HEK293 (cell line): ENCODE measurements at regions not wholly inside any gene's neighbourhood (a gene's known extent, or its start where the extent isn't known, plus 50 kb on each side); places are given as distances from the start of the nearest gene placed in this dataset.

ENCODE experiments used
- CTCF ChIA-PET: fragments of 350-600 bp; formaldehyde crosslinking; extraction: SDS; loops from one replicate; lab custom pipeline; 2021; ENCODE audit warnings: antibody characterized with exemption; lab: Yijun Ruan, JAX
- POLR2A ChIA-PET: fragments of 300-600 bp; formaldehyde crosslinking; extraction: SDS; loops from one replicate; lab custom pipeline; 2020; ENCODE audit warnings: antibody characterized with exemption, inconsistent platforms; lab: Yijun Ruan, JAX
- H3K27ac ChIP-seq: fragments of 200-500 bp; sonication (Bioruptor generic); 2 replicates; pipeline ENCODE4 v1.5.1; 2014; ENCODE audit warnings: low read depth, low read length, control low read depth, inconsistent platforms; ENCODE audit errors: extremely low read depth
- H3K36me3 ChIP-seq, 2 experiments: fragments of 200-500 bp in 1 of 2; sonication (Bioruptor generic) in 1 of 2; 1 replicate in 1 of 2; 2 replicates in 1 of 2; pipeline ENCODE4 v1.5.1; 2014 to 2017; ENCODE audit warnings: inconsistent platforms in 2 of 2, low read length in 2 of 2; ENCODE audit not compliant: control insufficient read depth in 2 of 2, insufficient read depth in 1 of 2
- H3K4me1 ChIP-seq: fragments of 200-500 bp; sonication (Bioruptor generic); 2 replicates; pipeline ENCODE4 v1.5.1; 2014; ENCODE audit warnings: mild to moderate bottlenecking, low read length, inconsistent platforms; ENCODE audit not compliant: control insufficient read depth, insufficient read depth
- H3K4me3 ChIP-seq: 2 replicates; pipeline ENCODE4 v1.5.1; 2011; ENCODE audit warnings: low read depth, mild to moderate bottlenecking, control low read depth, low read length, moderate library complexity
- H3K9me3 ChIP-seq: fragments of 200-500 bp; sonication (Bioruptor generic); 2 replicates; pipeline ENCODE4 v1.5.1; 2014; ENCODE audit warnings: low read depth, low read length, inconsistent platforms; ENCODE audit not compliant: control insufficient read depth, insufficient read depth
- HOXA7 ChIP-seq: sonication (generic); formaldehyde crosslinking; IDR thresholded peaks from 2 replicates; pipeline ENCODE4 v1.8.1; 2022; ENCODE audit warnings: missing genetic modification reagents, borderline replicate concordance
- MZF1 ChIP-seq: fragments of 450-650 bp; formaldehyde crosslinking; IDR thresholded peaks from 2 replicates; pipeline ENCODE4 v1.5.1; 2017; ENCODE audit warnings: missing biosample characterization, missing genetic modification characterization, borderline replicate concordance
- OVOL3 ChIP-seq: fragments of 450-650 bp; formaldehyde crosslinking; IDR thresholded peaks from 2 replicates; pipeline ENCODE4 v1.5.1; 2016; ENCODE audit warnings: missing biosample characterization, missing genetic modification characterization
- SCRT2 ChIP-seq: fragments of 450-650 bp; formaldehyde crosslinking; IDR thresholded peaks from 2 replicates; pipeline ENCODE4 v1.5.1; 2016; ENCODE audit warnings: missing biosample characterization, missing genetic modification characterization
- ZNF174 ChIP-seq: fragments of 450-650 bp; formaldehyde crosslinking; IDR thresholded peaks from 2 replicates; pipeline ENCODE4 v1.5.0; 2017; ENCODE audit warnings: missing biosample characterization, mild to moderate bottlenecking, missing genetic modification characterization
- ZNF221 ChIP-seq: fragments of 450-650 bp; formaldehyde crosslinking; IDR thresholded peaks from 2 replicates; pipeline ENCODE4 v1.5.1; 2017; ENCODE audit warnings: missing biosample characterization, missing genetic modification characterization, borderline replicate concordance
- ZNF248 ChIP-seq: fragments of 450-650 bp; formaldehyde crosslinking; IDR thresholded peaks from 2 replicates; pipeline ENCODE4 v1.5.1; 2017; ENCODE audit warnings: missing biosample characterization, missing genetic modification characterization
- ZNF37A ChIP-seq: fragments of 450-650 bp; IDR thresholded peaks from 2 replicates; pipeline ENCODE4 v1.5.1; 2018; ENCODE audit warnings: missing biosample characterization, missing genetic modification characterization
- ZNF394 ChIP-seq: fragments of 450-650 bp; formaldehyde crosslinking; IDR thresholded peaks from 2 replicates; pipeline ENCODE4 v1.5.1; 2016; ENCODE audit warnings: missing biosample characterization, missing genetic modification characterization, mild to moderate bottlenecking, moderate library complexity, borderline replicate concordance
- ZNF473 ChIP-seq: fragments of 450-650 bp; formaldehyde crosslinking; IDR thresholded peaks from 2 replicates; pipeline ENCODE4 v1.5.1; 2017; ENCODE audit warnings: missing biosample characterization, missing genetic modification characterization
- ZNF510 ChIP-seq: fragments of 450-650 bp; formaldehyde crosslinking; IDR thresholded peaks from 2 replicates; pipeline ENCODE4 v1.5.1; 2018; ENCODE audit warnings: mild to moderate bottlenecking, missing genetic modification characterization, missing biosample characterization; ENCODE audit not compliant: insufficient replicate concordance
- ZNF629 ChIP-seq: fragments of 450-650 bp; formaldehyde crosslinking; IDR thresholded peaks from 2 replicates; pipeline ENCODE4 v1.5.1; 2017; ENCODE audit warnings: missing biosample characterization, missing genetic modification characterization
- ZNF837 ChIP-seq: fragments of 450-650 bp; formaldehyde crosslinking; IDR thresholded peaks from 2 replicates; pipeline ENCODE4 v1.5.1; 2016; ENCODE audit warnings: missing biosample characterization, missing genetic modification characterization
- ZSCAN16 ChIP-seq: fragments of 450-650 bp; formaldehyde crosslinking; IDR thresholded peaks from 2 replicates; pipeline ENCODE4 v1.5.1; 2016; ENCODE audit warnings: missing biosample characterization, missing genetic modification characterization
- TF ChIP-seq, protein P1 (sequence below): fragments of 450-650 bp; formaldehyde crosslinking; IDR thresholded peaks from 2 replicates; pipeline ENCODE4 v1.5.1; 2016; ENCODE audit warnings: missing biosample characterization, missing genetic modification characterization
- TF ChIP-seq, protein P2 (sequence below): fragments of 450-650 bp; formaldehyde crosslinking; IDR thresholded peaks from 2 replicates; pipeline ENCODE4 v1.5.1; 2017; ENCODE audit warnings: missing biosample characterization, missing genetic modification characterization
- TF ChIP-seq, protein P3 (sequence below): fragments of 450-650 bp; formaldehyde crosslinking; IDR thresholded peaks from 2 replicates; pipeline ENCODE4 v1.5.1; 2016; ENCODE audit warnings: missing biosample characterization, missing genetic modification characterization
- TF ChIP-seq, protein P4 (sequence below): IDR thresholded peaks from 2 replicates; pipeline ENCODE4 v1.6.1; 2011; ENCODE audit warnings: mild to moderate bottlenecking, low read depth, low read length, borderline replicate concordance
- TF ChIP-seq, protein P5 (sequence below): fragments of 450-650 bp; formaldehyde crosslinking; IDR thresholded peaks from 2 replicates; pipeline ENCODE4 v1.5.1; 2016; ENCODE audit warnings: missing biosample characterization, missing genetic modification characterization

DNA sequence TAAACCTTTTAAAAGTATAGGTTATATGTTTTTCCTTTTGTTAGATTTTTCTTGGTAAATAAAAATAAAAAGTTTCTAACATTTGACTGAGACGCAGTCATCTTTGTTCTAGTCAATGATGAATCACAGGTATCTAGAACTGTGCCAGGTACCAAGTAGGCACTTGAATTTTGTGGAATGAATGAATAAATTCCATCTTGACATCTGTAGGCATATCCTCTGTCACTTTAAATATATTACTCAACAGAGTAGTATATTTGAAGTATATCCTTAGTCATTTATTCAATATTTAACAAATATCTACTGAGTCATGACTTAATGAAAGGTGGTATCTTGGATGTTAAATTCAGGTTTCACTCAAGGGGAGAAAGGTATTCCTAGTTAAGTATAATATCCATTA is 828.4 kb downstream of the TUSC7 start:
- no peak overlapping the region for H3K27ac ChIP-seq
- ChIA-PET POLR2A (no interaction called here), CTCF (no interaction called here)
- no peak overlapping the region for H3K4me3 ChIP-seq
- H3K4me1 ChIP-seq: no peaks in the 10 kb centered on the region
- H3K36me3 ChIP-seq: no peaks in the 10 kb centered on the region
- no peaks in the 10 kb centered on the region for H3K9me3 ChIP-seq
- no peak for TF ChIP-seq OVOL3 (tag by site-specific recombination)
- no peak for TF ChIP-seq ZNF394 (tag by site-specific recombination)
- TF ChIP-seq MZF1 (tag by site-specific recombination): no peak
- TF ChIP-seq, protein P1, sequence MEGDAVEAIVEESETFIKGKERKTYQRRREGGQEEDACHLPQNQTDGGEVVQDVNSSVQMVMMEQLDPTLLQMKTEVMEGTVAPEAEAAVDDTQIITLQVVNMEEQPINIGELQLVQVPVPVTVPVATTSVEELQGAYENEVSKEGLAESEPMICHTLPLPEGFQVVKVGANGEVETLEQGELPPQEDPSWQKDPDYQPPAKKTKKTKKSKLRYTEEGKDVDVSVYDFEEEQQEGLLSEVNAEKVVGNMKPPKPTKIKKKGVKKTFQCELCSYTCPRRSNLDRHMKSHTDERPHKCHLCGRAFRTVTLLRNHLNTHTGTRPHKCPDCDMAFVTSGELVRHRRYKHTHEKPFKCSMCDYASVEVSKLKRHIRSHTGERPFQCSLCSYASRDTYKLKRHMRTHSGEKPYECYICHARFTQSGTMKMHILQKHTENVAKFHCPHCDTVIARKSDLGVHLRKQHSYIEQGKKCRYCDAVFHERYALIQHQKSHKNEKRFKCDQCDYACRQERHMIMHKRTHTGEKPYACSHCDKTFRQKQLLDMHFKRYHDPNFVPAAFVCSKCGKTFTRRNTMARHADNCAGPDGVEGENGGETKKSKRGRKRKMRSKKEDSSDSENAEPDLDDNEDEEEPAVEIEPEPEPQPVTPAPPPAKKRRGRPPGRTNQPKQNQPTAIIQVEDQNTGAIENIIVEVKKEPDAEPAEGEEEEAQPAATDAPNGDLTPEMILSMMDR (tag by site-specific recombination): no peak
- TF ChIP-seq ZNF221 (tag by site-specific recombination): no peak
- TF ChIP-seq ZNF629 (tag by site-specific recombination): no peak
- TF ChIP-seq ZNF837 (tag by site-specific recombination): no peak
- TF ChIP-seq, protein P2, sequence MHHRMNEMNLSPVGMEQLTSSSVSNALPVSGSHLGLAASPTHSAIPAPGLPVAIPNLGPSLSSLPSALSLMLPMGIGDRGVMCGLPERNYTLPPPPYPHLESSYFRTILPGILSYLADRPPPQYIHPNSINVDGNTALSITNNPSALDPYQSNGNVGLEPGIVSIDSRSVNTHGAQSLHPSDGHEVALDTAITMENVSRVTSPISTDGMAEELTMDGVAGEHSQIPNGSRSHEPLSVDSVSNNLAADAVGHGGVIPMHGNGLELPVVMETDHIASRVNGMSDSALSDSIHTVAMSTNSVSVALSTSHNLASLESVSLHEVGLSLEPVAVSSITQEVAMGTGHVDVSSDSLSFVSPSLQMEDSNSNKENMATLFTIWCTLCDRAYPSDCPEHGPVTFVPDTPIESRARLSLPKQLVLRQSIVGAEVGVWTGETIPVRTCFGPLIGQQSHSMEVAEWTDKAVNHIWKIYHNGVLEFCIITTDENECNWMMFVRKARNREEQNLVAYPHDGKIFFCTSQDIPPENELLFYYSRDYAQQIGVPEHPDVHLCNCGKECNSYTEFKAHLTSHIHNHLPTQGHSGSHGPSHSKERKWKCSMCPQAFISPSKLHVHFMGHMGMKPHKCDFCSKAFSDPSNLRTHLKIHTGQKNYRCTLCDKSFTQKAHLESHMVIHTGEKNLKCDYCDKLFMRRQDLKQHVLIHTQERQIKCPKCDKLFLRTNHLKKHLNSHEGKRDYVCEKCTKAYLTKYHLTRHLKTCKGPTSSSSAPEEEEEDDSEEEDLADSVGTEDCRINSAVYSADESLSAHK (tag by site-specific recombination): no peak

DNA sequence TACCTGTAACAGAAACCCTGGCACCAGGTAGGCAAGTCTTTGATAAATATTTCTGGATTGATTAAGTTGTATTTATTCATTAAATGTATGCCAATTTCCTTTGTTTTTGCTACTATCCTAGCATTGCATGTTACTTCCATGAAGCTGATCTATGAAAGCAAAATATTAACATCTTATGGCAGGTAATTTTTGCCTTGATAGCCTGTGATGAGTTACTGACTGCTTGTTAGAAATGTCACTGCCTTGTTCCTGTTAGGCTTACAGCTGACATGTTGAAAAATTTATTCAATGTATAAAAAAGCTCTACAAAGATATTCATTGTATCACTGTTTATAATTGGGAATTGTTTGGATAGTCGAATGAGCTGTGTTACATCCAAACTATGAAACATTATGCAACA is 830.1 kb downstream of the TUSC7 start:
- POLR2A ChIA-PET: no interaction called here
- no peaks in the 10 kb centered on the region for H3K9me3 ChIP-seq
- TF ChIP-seq HOXA7 (CRISPR knock-in tag) (no peak), ZSCAN16 (no peak), SCRT2 (tag by site-specific recombination) (no peak), ZNF629 (tag by site-specific recombination) (no peak), ZNF510 (tag by site-specific recombination) (no peak), ZNF174 (tag by site-specific recombination) (no peak), ZNF37A (tag by site-specific recombination) (no peak), ZNF473 (tag by site-specific recombination) (no peak), ZNF248 (no peak)
- TF ChIP-seq, protein P3, sequence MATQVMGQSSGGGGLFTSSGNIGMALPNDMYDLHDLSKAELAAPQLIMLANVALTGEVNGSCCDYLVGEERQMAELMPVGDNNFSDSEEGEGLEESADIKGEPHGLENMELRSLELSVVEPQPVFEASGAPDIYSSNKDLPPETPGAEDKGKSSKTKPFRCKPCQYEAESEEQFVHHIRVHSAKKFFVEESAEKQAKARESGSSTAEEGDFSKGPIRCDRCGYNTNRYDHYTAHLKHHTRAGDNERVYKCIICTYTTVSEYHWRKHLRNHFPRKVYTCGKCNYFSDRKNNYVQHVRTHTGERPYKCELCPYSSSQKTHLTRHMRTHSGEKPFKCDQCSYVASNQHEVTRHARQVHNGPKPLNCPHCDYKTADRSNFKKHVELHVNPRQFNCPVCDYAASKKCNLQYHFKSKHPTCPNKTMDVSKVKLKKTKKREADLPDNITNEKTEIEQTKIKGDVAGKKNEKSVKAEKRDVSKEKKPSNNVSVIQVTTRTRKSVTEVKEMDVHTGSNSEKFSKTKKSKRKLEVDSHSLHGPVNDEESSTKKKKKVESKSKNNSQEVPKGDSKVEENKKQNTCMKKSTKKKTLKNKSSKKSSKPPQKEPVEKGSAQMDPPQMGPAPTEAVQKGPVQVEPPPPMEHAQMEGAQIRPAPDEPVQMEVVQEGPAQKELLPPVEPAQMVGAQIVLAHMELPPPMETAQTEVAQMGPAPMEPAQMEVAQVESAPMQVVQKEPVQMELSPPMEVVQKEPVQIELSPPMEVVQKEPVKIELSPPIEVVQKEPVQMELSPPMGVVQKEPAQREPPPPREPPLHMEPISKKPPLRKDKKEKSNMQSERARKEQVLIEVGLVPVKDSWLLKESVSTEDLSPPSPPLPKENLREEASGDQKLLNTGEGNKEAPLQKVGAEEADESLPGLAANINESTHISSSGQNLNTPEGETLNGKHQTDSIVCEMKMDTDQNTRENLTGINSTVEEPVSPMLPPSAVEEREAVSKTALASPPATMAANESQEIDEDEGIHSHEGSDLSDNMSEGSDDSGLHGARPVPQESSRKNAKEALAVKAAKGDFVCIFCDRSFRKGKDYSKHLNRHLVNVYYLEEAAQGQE (tag by site-specific recombination): no peak
- TF ChIP-seq, protein P4, sequence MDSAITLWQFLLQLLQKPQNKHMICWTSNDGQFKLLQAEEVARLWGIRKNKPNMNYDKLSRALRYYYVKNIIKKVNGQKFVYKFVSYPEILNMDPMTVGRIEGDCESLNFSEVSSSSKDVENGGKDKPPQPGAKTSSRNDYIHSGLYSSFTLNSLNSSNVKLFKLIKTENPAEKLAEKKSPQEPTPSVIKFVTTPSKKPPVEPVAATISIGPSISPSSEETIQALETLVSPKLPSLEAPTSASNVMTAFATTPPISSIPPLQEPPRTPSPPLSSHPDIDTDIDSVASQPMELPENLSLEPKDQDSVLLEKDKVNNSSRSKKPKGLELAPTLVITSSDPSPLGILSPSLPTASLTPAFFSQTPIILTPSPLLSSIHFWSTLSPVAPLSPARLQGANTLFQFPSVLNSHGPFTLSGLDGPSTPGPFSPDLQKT: no peak
- TF ChIP-seq, protein P5, sequence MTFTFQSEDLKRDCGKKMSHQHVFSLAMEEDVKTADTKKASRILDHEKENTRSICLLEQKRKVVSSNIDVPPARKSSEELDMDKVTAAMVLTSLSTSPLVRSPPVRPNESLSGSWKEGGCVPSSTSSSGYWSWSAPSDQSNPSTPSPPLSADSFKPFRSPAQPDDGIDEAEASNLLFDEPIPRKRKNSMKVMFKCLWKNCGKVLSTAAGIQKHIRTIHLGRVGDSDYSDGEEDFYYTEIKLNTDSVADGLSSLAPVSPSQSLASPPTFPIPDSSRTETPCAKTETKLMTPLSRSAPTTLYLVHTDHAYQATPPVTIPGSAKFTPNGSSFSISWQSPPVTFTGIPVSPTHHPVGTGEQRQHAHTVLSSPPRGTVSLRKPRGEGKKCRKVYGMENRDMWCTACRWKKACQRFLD (tag by site-specific recombination): no peak
- H3K27ac ChIP-seq: no peak overlapping the region
- no peak overlapping the region for H3K4me3 ChIP-seq
- no peaks in the 10 kb centered on the region for H3K4me1 ChIP-seq
- no peaks in the 10 kb centered on the region for H3K36me3 ChIP-seq
- CTCF ChIA-PET: no interaction called here
